Duodenal mucosa (tissue), 2 donors: ENCODE measurements at regions not wholly inside any gene's neighbourhood (a gene's known extent, or its start where the extent isn't known, plus 50 kb on each side); places are given as distances from the start of the nearest gene placed in this dataset.

Source experiments
- H3K27ac ChIP-seq: one replicate; pipeline ENCODE4 v1.7.0; 2013; ENCODE audit warnings: low read depth, low read length
- H3K27me3 ChIP-seq, 2 donors: one replicate each; pipeline ENCODE4 v1.7.0; 2013; ENCODE audit warnings: low read length in 2 of 2, control low read depth in 1 of 2; ENCODE audit not compliant: insufficient read depth in 2 of 2, control insufficient read depth in 1 of 2
- H3K36me3 ChIP-seq, 2 donors: one replicate each; pipeline ENCODE4 v1.7.0; 2013; ENCODE audit warnings: low read length in 2 of 2, control low read depth in 1 of 2; ENCODE audit not compliant: insufficient read depth in 2 of 2, control insufficient read depth in 1 of 2
- H3K4me1 ChIP-seq, 2 donors: one replicate each; pipeline ENCODE4 v1.7.0; 2013; ENCODE audit warnings: low read length in 2 of 2, control low read depth in 1 of 2; ENCODE audit not compliant: insufficient read depth in 2 of 2, control insufficient read depth in 1 of 2
- H3K4me3 ChIP-seq, 2 donors: one replicate each; pipeline ENCODE4 v1.7.0; 2013; ENCODE audit warnings: low read length in 2 of 2, low read depth in 1 of 2
- H3K9ac ChIP-seq, 2 donors: one replicate each; pipeline ENCODE4 v1.7.0; 2013; ENCODE audit warnings: low read length in 2 of 2, low read depth in 1 of 2
- H3K9me3 ChIP-seq, 2 donors: one replicate each; pipeline ENCODE4 v1.7.0; 2013; ENCODE audit warnings: low read length in 2 of 2, control low read depth in 1 of 2; ENCODE audit not compliant: control insufficient read depth in 1 of 2

- no peaks in the 10 kb centered on the region for H3K36me3 ChIP-seq
- no peaks in the 10 kb centered on the region for H3K27me3 ChIP-seq
- peaks cover 4 to 7% of the 10 kb centered on the region in 2 donors for H3K9me3 ChIP-seq
- no peak overlapping the region for H3K9ac ChIP-seq
- H3K27ac ChIP-seq = no peak overlapping the region
- no peak overlapping the region for H3K4me3 ChIP-seq
- H3K4me1 ChIP-seq = peaks cover 9 to 14% of the 10 kb centered on the region in 2 donors
Measured at GRCh38 chr1:59155351-59155750, 141.5 kb upstream of the FGGY start.

GRCh38 chr1:59156051-59156450 lies 140.8 kb upstream of the FGGY start:
- H3K4me1 ChIP-seq = peaks cover 3 to 9% of the 10 kb centered on the region in 2 donors
- H3K4me3 ChIP-seq = no peak overlapping the region
- no peak overlapping the region for H3K27ac ChIP-seq
- H3K27me3 ChIP-seq = no peaks in the 10 kb centered on the region
- peaks cover 4 to 7% of the 10 kb centered on the region in 2 donors for H3K9me3 ChIP-seq
- no peaks in the 10 kb centered on the region for H3K36me3 ChIP-seq
- H3K9ac ChIP-seq = no peak overlapping the region

GRCh38 chr1:59156526-59157199 lies 140.2 kb upstream of the FGGY start:
- H3K27ac ChIP-seq = no peak overlapping the region
- peaks cover 0 to 2% of the 10 kb centered on the region in 2 donors for H3K4me1 ChIP-seq
- H3K9ac ChIP-seq = no peak overlapping the region
- no peak overlapping the region for H3K4me3 ChIP-seq
- peaks cover 4 to 7% of the 10 kb centered on the region in 2 donors for H3K9me3 ChIP-seq
- no peaks in the 10 kb centered on the region for H3K36me3 ChIP-seq
- H3K27me3 ChIP-seq = no peaks in the 10 kb centered on the region

- Histone ChIP-seq H3K36me3 (no peaks in the 10 kb centered on the region), H3K27me3 (no peaks in the 10 kb centered on the region), H3K4me3 (no peak overlapping the region), H3K27ac (no peak overlapping the region), H3K9me3 (peaks cover 4 to 7% of the 10 kb centered on the region in 2 donors), H3K4me1 (no peaks in the 10 kb centered on the region), H3K9ac (no peak overlapping the region)
Measured at GRCh38 chr1:59158321-59158720, 138.6 kb upstream of the FGGY start.

GRCh38 chr1:59159557-59160203 lies 137.2 kb upstream of the FGGY start:
- Histone ChIP-seq H3K27ac (no peak overlapping the region), H3K9ac (no peak overlapping the region), H3K9me3 (peaks cover 4 to 7% of the 10 kb centered on the region in 2 donors), H3K36me3 (no peaks in the 10 kb centered on the region), H3K27me3 (no peaks in the 10 kb centered on the region), H3K4me1 (no peaks in the 10 kb centered on the region), H3K4me3 (no peak overlapping the region)

- Histone ChIP-seq H3K36me3 (no peaks in the 10 kb centered on the region), H3K9me3 (peaks cover 4 to 7% of the 10 kb centered on the region in 2 donors), H3K9ac (no peak overlapping the region), H3K4me1 (no peaks in the 10 kb centered on the region), H3K27me3 (no peaks in the 10 kb centered on the region), H3K27ac (no peak overlapping the region), H3K4me3 (no peak overlapping the region)
Measured at GRCh38 chr1:59161136-59161535, 135.8 kb upstream of the FGGY start.

- no peaks in the 10 kb centered on the region for H3K36me3 ChIP-seq
- peaks cover 4 to 7% of the 10 kb centered on the region in 2 donors for H3K9me3 ChIP-seq
- H3K27ac ChIP-seq = no peak overlapping the region
- no peak overlapping the region for H3K4me3 ChIP-seq
- H3K9ac ChIP-seq = no peak overlapping the region
- H3K4me1 ChIP-seq = no peaks in the 10 kb centered on the region
- H3K27me3 ChIP-seq = no peaks in the 10 kb centered on the region
Measured at GRCh38 chr1:59162665-59163064, 134.2 kb upstream of the FGGY start.

- no peak overlapping the region for H3K27ac ChIP-seq
- no peaks in the 10 kb centered on the region for H3K36me3 ChIP-seq
- no peaks in the 10 kb centered on the region for H3K4me1 ChIP-seq
- no peaks in the 10 kb centered on the region for H3K27me3 ChIP-seq
- H3K9ac ChIP-seq = no peak overlapping the region
- H3K9me3 ChIP-seq = peaks cover under 1% of the 10 kb centered on the region in 2 donors
- no peak overlapping the region for H3K4me3 ChIP-seq
Measured at GRCh38 chr1:59163268-59164092, 133.4 kb upstream of the FGGY start.

GRCh38 chr1:59164371-59164770 lies 132.5 kb upstream of the FGGY start:
- Histone ChIP-seq H3K9ac (no peak overlapping the region), H3K4me3 (no peak overlapping the region), H3K27ac (no peak overlapping the region), H3K9me3 (no peaks in the 10 kb centered on the region), H3K36me3 (no peaks in the 10 kb centered on the region), H3K4me1 (no peaks in the 10 kb centered on the region), H3K27me3 (no peaks in the 10 kb centered on the region)

- no peak overlapping the region for H3K4me3 ChIP-seq
- H3K9me3 ChIP-seq = no peaks in the 10 kb centered on the region
- H3K4me1 ChIP-seq = no peaks in the 10 kb centered on the region
- H3K27me3 ChIP-seq = no peaks in the 10 kb centered on the region
- H3K9ac ChIP-seq = no peak overlapping the region
- H3K36me3 ChIP-seq = no peaks in the 10 kb centered on the region
- H3K27ac ChIP-seq = no peak overlapping the region
Measured at GRCh38 chr1:59165353-59165752, 131.5 kb upstream of the FGGY start.
